IMR-90 (cell line): ENCODE measurements at regions not wholly inside any gene's neighbourhood (a gene's known extent, or its start where the extent isn't known, plus 50 kb on each side); places are given as distances from the start of the nearest gene placed in this dataset.

Experiments used
- CEBPB ChIP-seq: IDR thresholded peaks from 2 replicates; pipeline ENCODE4 v1.6.1; 2012; ENCODE audit warnings: low read depth, low read length, improper control_type of control experiment
- CTCF ChIP-seq: conservative IDR thresholded peaks from 2 replicates; pipeline ENCODE4 v1.5.1; 2012; ENCODE audit warnings: mild to moderate bottlenecking, low read depth, low read length, improper control_type of control experiment
- FOS ChIP-seq: fragments of 150-350 bp; IDR thresholded peaks from 2 replicates; pipeline ENCODE4 v1.6.1; 2016; ENCODE audit warnings: low read depth, low read length
- MAFK ChIP-seq: IDR thresholded peaks from 2 replicates; pipeline ENCODE4 v1.6.1; 2012; ENCODE audit warnings: low read depth, low read length, improper control_type of control experiment
- MAZ ChIP-seq: IDR thresholded peaks from 2 replicates; pipeline ENCODE4 v1.6.1; 2012; ENCODE audit warnings: low read depth, mild to moderate bottlenecking, low read length, improper control_type of control experiment, moderate library complexity, borderline replicate concordance
- MXI1 ChIP-seq: IDR thresholded peaks from 2 replicates; pipeline ENCODE4 v1.6.1; 2012; ENCODE audit warnings: low read depth, mild to moderate bottlenecking, low read length, moderate library complexity, borderline replicate concordance
- NFE2L2 ChIP-seq: fragments of 150-350 bp; IDR thresholded peaks from 2 replicates; pipeline ENCODE4 v1.6.1; 2016; ENCODE audit warnings: low read depth, mild to moderate bottlenecking, low read length
- POLR2A ChIP-seq: IDR thresholded peaks from 2 replicates; pipeline ENCODE4 v1.6.1; 2012; ENCODE audit warnings: mild to moderate bottlenecking, low read depth, low read length
- RAD21 ChIP-seq: IDR thresholded peaks from 2 replicates; pipeline ENCODE4 v1.6.1; 2012; ENCODE audit warnings: low read length, improper control_type of control experiment
- RCOR1 ChIP-seq: IDR thresholded peaks from 2 replicates; pipeline ENCODE4 v1.6.1; 2012; ENCODE audit warnings: mild to moderate bottlenecking, low read length, improper control_type of control experiment; ENCODE audit not compliant: insufficient replicate concordance
- RFX5 ChIP-seq: IDR thresholded peaks from 2 replicates; pipeline ENCODE4 v1.8.0; 2012; ENCODE audit warnings: low read depth, mild to moderate bottlenecking, low read length, moderate library complexity
- SMC3 ChIP-seq: fragments of 150-350 bp; IDR thresholded peaks from 2 replicates; pipeline ENCODE4 v1.6.1; 2016; ENCODE audit warnings: low read depth, mild to moderate bottlenecking, antibody characterized with exemption, low read length, moderate library complexity
- USF2 ChIP-seq: fragments of 150-350 bp; IDR thresholded peaks from 2 replicates; pipeline ENCODE4 v1.6.1; 2017; ENCODE audit warnings: mild to moderate bottlenecking, antibody characterized with exemption, low read length, low read depth

GRCh38 chr17:72446118-72446517 is 325.3 kb downstream of the SOX9 start:
- TF ChIP-seq CTCF (no peak), RAD21 (no peak), MAZ (no peak), CEBPB (no peak), POLR2A (no peak), MXI1 (no peak), FOS (no peak), NFE2L2 (no peak), RCOR1 (no peak), RFX5 (no peak), USF2 (no peak), MAFK (no peak), SMC3 (no peak)
